H1 (cell line): ENCODE measurements at regions not wholly inside any gene's neighbourhood (a gene's known extent, or its start where the extent isn't known, plus 50 kb on each side); places are given as distances from the start of the nearest gene placed in this dataset.

Experiments
- ASH2L ChIP-seq: fragments of 200-600, 300-600 bp; sonication (generic); IDR thresholded peaks from one replicate; pipeline ENCODE4 v1.7.1; 2017; ENCODE audit warnings: low read length
- ATF3 ChIP-seq: IDR thresholded peaks from 2 replicates; pipeline ENCODE4 v1.6.1; 2011; ENCODE audit warnings: low read depth, mild to moderate bottlenecking, low read length; ENCODE audit not compliant: insufficient read depth
- HDAC2 ChIP-seq, 2 experiments: fragments of 300-600 bp in 1 of 2; sonication (generic) in 1 of 2; IDR thresholded peaks; 2 replicates each; pipeline ENCODE4 v1.6.1; 2011 to 2012; ENCODE audit warnings: low read depth in 2 of 2, low read length in 2 of 2, mild to moderate bottlenecking in 2 of 2, moderate library complexity in 2 of 2, borderline replicate concordance in 1 of 2, inconsistent platforms in 1 of 2
- MAFK ChIP-seq: IDR thresholded peaks from 2 replicates; pipeline ENCODE4 v1.6.1; 2012; ENCODE audit warnings: low read depth, mild to moderate bottlenecking, improper control_type of control experiment, low read length

- no peak for TF ChIP-seq HDAC2 (IDR thresholded peaks at IDR 0.05; ENCODE audit: borderline replicate concordance in 1 of 2, low read depth in 2 of 2, low read length in 2 of 2)
- no peak for TF ChIP-seq MAFK
- TF ChIP-seq ASH2L, result no peak
- no peak for TF ChIP-seq ATF3
These were observed 54.0 kb upstream of the PRSS58 start (continued) for GRCh38 chr7:142311876-142312275.
